ENCODE measurements at regions not wholly inside any gene's neighbourhood (a gene's known extent, or its start where the extent isn't known, plus 50 kb on each side); places are given as distances from the start of the nearest gene placed in this dataset.

DNA sequence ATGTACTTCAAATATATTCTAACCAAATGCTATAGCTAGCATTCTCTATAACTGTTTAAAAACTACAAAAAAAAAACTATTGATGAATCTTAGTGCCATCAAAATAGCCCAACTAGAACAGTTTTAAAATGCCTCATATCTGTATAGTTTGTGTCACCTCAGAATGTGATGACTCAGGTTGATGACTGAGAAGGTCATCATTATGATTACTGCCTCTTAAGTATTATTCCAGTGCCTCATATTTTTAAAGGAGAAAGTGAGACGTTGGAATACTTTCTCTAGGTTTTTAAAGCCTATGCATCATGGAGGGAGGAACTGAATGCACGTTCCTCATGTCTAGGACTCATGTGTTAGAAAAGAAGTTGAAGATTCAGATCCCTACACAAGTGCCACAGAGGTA, 88.2 kb downstream of the TMA16 start:
- no peaks in the 10 kb centered on the region for H3K4me1 ChIP-seq (ENCODE audit: control insufficient read depth, insufficient read depth, low read length)
- H3K4me3 ChIP-seq (ENCODE audit: low read length): no peak overlapping the region
- H3K36me3 ChIP-seq (ENCODE audit: control insufficient read depth, insufficient read depth, low read length, severe bottlenecking): no peaks in the 10 kb centered on the region
- no peak overlapping the region for H3K9ac ChIP-seq (ENCODE audit: low read length)
- DNase-seq (ENCODE audit: low read depth): no peak
- no peaks in the 10 kb centered on the region for H3K27me3 ChIP-seq (replicated peaks; ENCODE audit: control insufficient read depth, insufficient read depth, low read length)
- no peaks in the 10 kb centered on the region for H3K9me3 ChIP-seq (ENCODE audit: control insufficient read depth, low read length)

DNA sequence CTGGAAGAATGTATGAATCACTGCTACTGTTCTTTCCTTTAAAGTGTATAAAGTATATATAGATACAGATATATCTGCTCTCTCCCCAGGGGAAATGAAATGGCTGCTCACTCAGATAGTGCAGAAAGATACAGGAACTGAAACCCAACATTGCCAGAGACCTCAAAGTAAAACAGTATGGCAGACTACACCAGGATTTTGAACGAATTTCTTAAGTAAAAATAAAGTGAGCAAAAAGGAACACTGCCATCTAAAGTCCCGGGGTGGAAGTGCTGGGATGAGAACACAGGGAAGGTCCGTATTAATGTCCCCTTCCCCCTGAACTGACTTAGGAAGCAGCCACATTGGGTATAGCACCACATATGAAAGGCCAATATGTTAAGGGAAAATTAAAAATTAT, 93.4 kb downstream of the TMA16 start:
- no peak for DNase-seq (ENCODE audit: low read depth)

GRCh38 chr4:163588532-163588931, 94.0 kb downstream of the TMA16 start:
- H3K4me1 ChIP-seq (ENCODE audit: control insufficient read depth, insufficient read depth, low read length): no peaks in the 10 kb centered on the region
- no peaks in the 10 kb centered on the region for H3K9me3 ChIP-seq (ENCODE audit: control insufficient read depth, low read length)
- H3K9ac ChIP-seq (ENCODE audit: low read length): no peak overlapping the region
- H3K27me3 ChIP-seq (replicated peaks; ENCODE audit: control insufficient read depth, insufficient read depth, low read length): no peaks in the 10 kb centered on the region
- no peak overlapping the region for H3K4me3 ChIP-seq (ENCODE audit: low read length)
- no peak for DNase-seq (ENCODE audit: low read depth)
- no peaks in the 10 kb centered on the region for H3K36me3 ChIP-seq (ENCODE audit: control insufficient read depth, insufficient read depth, low read length, severe bottlenecking)

More for the DNA sequence above, 93.4 kb downstream of the TMA16 start:
- no peaks in the 10 kb centered on the region for H3K9me3 ChIP-seq (ENCODE audit: control insufficient read depth, low read length)
- H3K4me3 ChIP-seq (ENCODE audit: low read length): no peak overlapping the region
- H3K27me3 ChIP-seq (replicated peaks; ENCODE audit: control insufficient read depth, insufficient read depth, low read length): no peaks in the 10 kb centered on the region
- H3K9ac ChIP-seq (ENCODE audit: low read length): no peak overlapping the region
- H3K36me3 ChIP-seq (ENCODE audit: control insufficient read depth, insufficient read depth, low read length, severe bottlenecking): no peaks in the 10 kb centered on the region
- H3K4me1 ChIP-seq (ENCODE audit: control insufficient read depth, insufficient read depth, low read length): no peaks in the 10 kb centered on the region

GRCh38 chr4:163590103-163590502, 95.6 kb downstream of the TMA16 start:
- Histone ChIP-seq H3K36me3 (ENCODE audit: control insufficient read depth, insufficient read depth, low read length, severe bottlenecking) (no peaks in the 10 kb centered on the region), H3K9ac (ENCODE audit: low read length) (no peak overlapping the region), H3K27me3 (replicated peaks; ENCODE audit: control insufficient read depth, insufficient read depth, low read length) (no peaks in the 10 kb centered on the region), H3K4me1 (ENCODE audit: control insufficient read depth, insufficient read depth, low read length) (no peaks in the 10 kb centered on the region), H3K9me3 (ENCODE audit: control insufficient read depth, low read length) (no peaks in the 10 kb centered on the region), H3K4me3 (ENCODE audit: low read length) (no peak overlapping the region)
- no peak for DNase-seq (ENCODE audit: low read depth)

- DNase-seq (ENCODE audit: low read depth): no peak
- Histone ChIP-seq H3K9me3 (ENCODE audit: control insufficient read depth, low read length) (no peaks in the 10 kb centered on the region), H3K9ac (ENCODE audit: low read length) (no peak overlapping the region), H3K27me3 (replicated peaks; ENCODE audit: control insufficient read depth, insufficient read depth, low read length) (no peaks in the 10 kb centered on the region), H3K4me1 (ENCODE audit: control insufficient read depth, insufficient read depth, low read length) (no peaks in the 10 kb centered on the region), H3K4me3 (ENCODE audit: low read length) (no peak overlapping the region), H3K36me3 (ENCODE audit: control insufficient read depth, insufficient read depth, low read length, severe bottlenecking) (no peaks in the 10 kb centered on the region)
Observed at GRCh38 chr4:163590619-163591264, 96.3 kb downstream of the TMA16 start.

GRCh38 chr4:163591614-163592020, 97.1 kb downstream of the TMA16 start:
- Histone ChIP-seq H3K4me1 (ENCODE audit: control insufficient read depth, insufficient read depth, low read length) (no peaks in the 10 kb centered on the region), H3K9ac (ENCODE audit: low read length) (no peak overlapping the region), H3K27me3 (replicated peaks; ENCODE audit: control insufficient read depth, insufficient read depth, low read length) (no peaks in the 10 kb centered on the region), H3K9me3 (ENCODE audit: control insufficient read depth, low read length) (no peaks in the 10 kb centered on the region), H3K36me3 (ENCODE audit: control insufficient read depth, insufficient read depth, low read length, severe bottlenecking) (no peaks in the 10 kb centered on the region), H3K4me3 (ENCODE audit: low read length) (no peak overlapping the region)
- no peak for DNase-seq (ENCODE audit: low read depth)

DNA sequence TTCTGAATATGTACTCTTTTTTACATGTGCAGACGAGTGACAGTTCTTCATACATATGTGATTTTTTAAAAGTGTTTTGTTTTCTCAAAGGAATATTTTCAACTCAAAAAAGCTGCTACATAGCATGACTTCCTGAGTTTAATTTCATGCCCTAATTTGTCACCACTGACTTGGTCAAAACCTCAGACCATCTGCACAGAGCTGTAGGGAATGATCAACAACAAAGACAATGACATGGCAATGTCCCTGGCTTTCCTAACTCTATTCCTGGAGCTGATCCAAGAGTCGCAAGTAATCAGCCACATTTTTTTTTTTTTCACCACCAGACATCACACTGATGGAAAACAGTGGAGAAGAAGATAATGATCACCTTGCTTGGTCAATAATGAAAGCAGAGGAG, 97.7 kb downstream of the TMA16 start:
- no peaks in the 10 kb centered on the region for H3K9me3 ChIP-seq (ENCODE audit: control insufficient read depth, low read length)
- H3K4me1 ChIP-seq (ENCODE audit: control insufficient read depth, insufficient read depth, low read length): no peaks in the 10 kb centered on the region
- no peak overlapping the region for H3K4me3 ChIP-seq (ENCODE audit: low read length)
- no peak overlapping the region for H3K9ac ChIP-seq (ENCODE audit: low read length)
- no peaks in the 10 kb centered on the region for H3K36me3 ChIP-seq (ENCODE audit: control insufficient read depth, insufficient read depth, low read length, severe bottlenecking)
- no peak for DNase-seq (ENCODE audit: low read depth)
- H3K27me3 ChIP-seq (replicated peaks; ENCODE audit: control insufficient read depth, insufficient read depth, low read length): no peaks in the 10 kb centered on the region

- Histone ChIP-seq H3K4me3 (ENCODE audit: low read length) (no peak overlapping the region), H3K9ac (ENCODE audit: low read length) (no peak overlapping the region), H3K4me1 (ENCODE audit: control insufficient read depth, insufficient read depth, low read length) (no peaks in the 10 kb centered on the region), H3K36me3 (ENCODE audit: control insufficient read depth, insufficient read depth, low read length, severe bottlenecking) (no peaks in the 10 kb centered on the region), H3K27me3 (replicated peaks; ENCODE audit: control insufficient read depth, insufficient read depth, low read length) (no peaks in the 10 kb centered on the region), H3K9me3 (ENCODE audit: control insufficient read depth, low read length) (no peaks in the 10 kb centered on the region)
- no peak for DNase-seq (ENCODE audit: low read depth)
Observed at GRCh38 chr4:163595580-163595979, 101.1 kb downstream of the TMA16 start.

- Histone ChIP-seq H3K27me3 (replicated peaks; ENCODE audit: control insufficient read depth, insufficient read depth, low read length) (no peaks in the 10 kb centered on the region), H3K4me3 (ENCODE audit: low read length) (no peak overlapping the region), H3K4me1 (ENCODE audit: control insufficient read depth, insufficient read depth, low read length) (no peaks in the 10 kb centered on the region), H3K9ac (ENCODE audit: low read length) (no peak overlapping the region), H3K9me3 (ENCODE audit: control insufficient read depth, low read length) (no peaks in the 10 kb centered on the region), H3K36me3 (ENCODE audit: control insufficient read depth, insufficient read depth, low read length, severe bottlenecking) (no peaks in the 10 kb centered on the region)
- DNase-seq (ENCODE audit: low read depth): no peak
Observed at GRCh38 chr4:163598028-163598427, 103.5 kb downstream of the TMA16 start.

GRCh38 chr4:163598489-163598888, 104.0 kb downstream of the TMA16 start:
- H3K4me1 ChIP-seq (ENCODE audit: control insufficient read depth, insufficient read depth, low read length): no peaks in the 10 kb centered on the region
- no peaks in the 10 kb centered on the region for H3K9me3 ChIP-seq (ENCODE audit: control insufficient read depth, low read length)
- DNase-seq (ENCODE audit: low read depth): no peak
- H3K9ac ChIP-seq (ENCODE audit: low read length): no peak overlapping the region
- H3K36me3 ChIP-seq (ENCODE audit: control insufficient read depth, insufficient read depth, low read length, severe bottlenecking): no peaks in the 10 kb centered on the region
- no peaks in the 10 kb centered on the region for H3K27me3 ChIP-seq (replicated peaks; ENCODE audit: control insufficient read depth, insufficient read depth, low read length)
- no peak overlapping the region for H3K4me3 ChIP-seq (ENCODE audit: low read length)

GRCh38 chr4:163600727-163601126, 106.2 kb downstream of the TMA16 start:
- H3K4me1 ChIP-seq (ENCODE audit: control insufficient read depth, insufficient read depth, low read length): no peaks in the 10 kb centered on the region
- no peaks in the 10 kb centered on the region for H3K9me3 ChIP-seq (ENCODE audit: control insufficient read depth, low read length)
- H3K36me3 ChIP-seq (ENCODE audit: control insufficient read depth, insufficient read depth, low read length, severe bottlenecking): no peaks in the 10 kb centered on the region
- no peak overlapping the region for H3K9ac ChIP-seq (ENCODE audit: low read length)
- no peak for DNase-seq (ENCODE audit: low read depth)
- no peak overlapping the region for H3K4me3 ChIP-seq (ENCODE audit: low read length)
- H3K27me3 ChIP-seq (replicated peaks; ENCODE audit: control insufficient read depth, insufficient read depth, low read length): no peaks in the 10 kb centered on the region

GRCh38 chr4:163603257-163603656, 108.8 kb downstream of the TMA16 start:
- no peaks in the 10 kb centered on the region for H3K4me1 ChIP-seq (ENCODE audit: control insufficient read depth, insufficient read depth, low read length)
- H3K9ac ChIP-seq (ENCODE audit: low read length): no peak overlapping the region
- H3K4me3 ChIP-seq (ENCODE audit: low read length): no peak overlapping the region
- no peaks in the 10 kb centered on the region for H3K9me3 ChIP-seq (ENCODE audit: control insufficient read depth, low read length)
- H3K36me3 ChIP-seq (ENCODE audit: control insufficient read depth, insufficient read depth, low read length, severe bottlenecking): no peaks in the 10 kb centered on the region
- DNase-seq (ENCODE audit: low read depth): no peak
- no peaks in the 10 kb centered on the region for H3K27me3 ChIP-seq (replicated peaks; ENCODE audit: control insufficient read depth, insufficient read depth, low read length)

Data from adipocyte (in vitro differentiated cells).